GM18502 (cell line): ENCODE measurements at regions not wholly inside any gene's neighbourhood (a gene's known extent, or its start where the extent isn't known, plus 50 kb on each side); places are given as distances from the start of the nearest gene placed in this dataset.
A peak's percentile ranks its signal among the peaks of the same experiment; 100 is the strongest.

Source experiments
- ATAC-seq: cut with Tn5 transposase; IDR thresholded peaks from one replicate; pipeline ENCODE4 v1.9.1; 2021; ENCODE audit warnings: mild to moderate bottlenecking; ENCODE audit not compliant: unreplicated experiment, poor library complexity

GRCh38 chr5:158100373-158100888 is 241.5 kb upstream of the CLINT1 start:
- ATAC-seq, result no peak

DNA sequence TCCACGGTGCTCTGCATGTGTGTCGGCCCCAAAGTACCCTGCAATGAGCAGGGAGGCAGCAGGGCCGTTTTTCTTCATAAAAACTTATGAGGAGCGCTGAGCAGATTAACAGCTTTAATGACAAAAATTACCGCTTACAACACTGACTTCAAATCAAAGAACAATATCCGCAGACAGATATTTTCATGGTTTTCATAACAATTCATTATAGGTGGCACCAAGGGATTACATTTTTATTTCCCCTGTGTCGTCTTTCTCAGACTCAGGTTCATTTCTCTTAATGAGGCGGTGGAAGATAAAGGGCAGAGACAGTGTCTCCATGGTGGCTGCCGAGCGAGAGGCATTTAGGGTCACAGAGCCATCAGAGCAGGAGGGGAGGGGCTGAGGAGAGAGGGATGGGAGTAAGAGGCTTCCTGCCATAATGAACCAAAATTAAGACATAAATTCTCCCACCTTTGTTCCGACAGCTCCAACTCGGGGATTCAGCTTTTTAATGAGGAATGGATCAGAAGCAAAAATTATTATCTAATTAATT is 240.7 kb upstream of the CLINT1 start:
- ATAC-seq, result no peak

GRCh38 chr5:158096835-158097234 is 237.9 kb upstream of the CLINT1 start:
- ATAC-seq, result no peak

DNA sequence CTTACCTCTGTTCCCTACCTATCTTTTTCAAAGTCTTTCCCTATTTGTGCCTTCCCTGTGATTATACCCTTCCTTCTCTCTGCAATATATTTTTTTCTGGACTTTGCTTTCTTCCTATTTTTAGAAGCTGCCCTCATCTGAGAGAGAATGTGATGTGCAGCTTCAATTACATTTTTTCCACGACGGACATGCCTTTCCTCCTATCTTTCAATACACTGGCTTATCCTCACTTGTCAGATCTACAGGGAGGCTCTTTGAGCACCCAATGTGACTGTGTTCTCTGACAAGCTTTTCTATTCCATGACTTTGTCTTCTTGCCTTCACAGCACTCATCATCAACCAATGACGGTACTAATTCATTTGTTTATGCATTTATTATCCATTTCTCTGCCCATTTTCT is 227.9 kb upstream of the CLINT1 start:
- ATAC-seq, result no peak

- no peak for ATAC-seq
Measured at GRCh38 chr5:158084292-158084691, 225.3 kb upstream of the CLINT1 start.

DNA sequence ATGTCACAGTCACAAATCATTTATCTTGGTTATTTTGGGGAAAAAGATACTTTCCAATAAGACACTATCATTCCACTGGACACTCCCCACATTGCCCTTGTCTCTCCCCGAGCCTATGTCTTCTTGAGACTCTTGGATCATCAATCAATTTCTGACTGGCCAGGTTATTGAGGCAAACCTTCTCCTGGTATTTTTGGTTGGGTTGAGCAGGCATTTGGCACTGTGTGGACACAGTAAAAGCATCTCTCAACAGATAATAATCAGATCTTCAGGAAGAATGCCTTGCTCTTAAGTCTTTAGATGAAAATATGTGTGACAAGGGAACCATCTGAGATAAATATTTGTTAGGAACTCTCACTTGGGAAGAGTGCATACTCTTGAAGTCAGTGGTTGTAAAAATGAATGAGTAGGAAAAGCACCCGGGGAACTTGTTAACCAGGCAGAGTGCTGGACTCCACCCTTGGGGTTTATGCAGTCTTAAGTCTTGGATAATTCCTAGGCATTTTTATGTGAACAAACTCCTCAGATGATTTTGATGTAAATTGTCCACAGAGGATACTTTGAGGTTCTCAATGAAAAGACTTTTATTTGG is 223.8 kb upstream of the CLINT1 start:
- no peak for ATAC-seq

DNA sequence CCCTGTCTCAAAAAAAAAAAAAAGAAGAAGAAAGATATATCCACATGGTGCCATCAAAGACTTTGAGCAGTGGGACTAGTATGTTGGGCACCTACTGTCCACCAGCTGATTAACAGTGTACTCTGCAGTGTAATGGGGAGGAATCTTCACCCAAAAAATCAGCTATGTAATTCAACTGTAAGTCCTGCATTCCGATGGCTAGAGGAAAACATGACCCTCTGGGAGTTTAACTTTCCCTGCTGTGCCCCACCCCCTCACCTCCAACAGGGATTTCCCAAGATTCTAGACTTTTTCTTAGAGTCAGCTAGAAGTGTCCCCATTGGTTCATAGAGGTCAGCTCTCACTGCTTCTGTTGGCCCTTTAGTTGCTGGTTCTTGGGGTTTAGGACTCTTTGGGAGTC is 221.2 kb upstream of the CLINT1 start:
- ATAC-seq, result no peak

DNA sequence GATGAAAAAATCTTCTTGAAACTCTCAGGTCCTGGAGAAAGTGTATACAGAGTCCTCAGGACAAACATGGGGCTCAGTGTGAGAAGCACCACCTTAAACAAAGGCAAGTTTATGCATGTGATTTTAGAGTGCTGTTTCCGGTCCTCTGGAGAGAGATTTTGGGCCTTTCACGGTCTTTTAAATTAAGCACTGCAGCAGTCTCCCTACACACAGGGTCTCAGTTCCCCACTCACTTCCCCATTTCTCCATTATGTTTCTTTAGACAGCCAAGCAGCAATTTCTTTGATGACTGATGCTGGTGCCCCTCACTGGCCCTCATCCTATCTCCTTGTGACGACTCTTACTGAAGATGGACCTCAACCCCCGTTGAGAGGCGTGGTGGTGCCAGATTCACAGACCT is 220.2 kb upstream of the CLINT1 start:
- no peak for ATAC-seq

DNA sequence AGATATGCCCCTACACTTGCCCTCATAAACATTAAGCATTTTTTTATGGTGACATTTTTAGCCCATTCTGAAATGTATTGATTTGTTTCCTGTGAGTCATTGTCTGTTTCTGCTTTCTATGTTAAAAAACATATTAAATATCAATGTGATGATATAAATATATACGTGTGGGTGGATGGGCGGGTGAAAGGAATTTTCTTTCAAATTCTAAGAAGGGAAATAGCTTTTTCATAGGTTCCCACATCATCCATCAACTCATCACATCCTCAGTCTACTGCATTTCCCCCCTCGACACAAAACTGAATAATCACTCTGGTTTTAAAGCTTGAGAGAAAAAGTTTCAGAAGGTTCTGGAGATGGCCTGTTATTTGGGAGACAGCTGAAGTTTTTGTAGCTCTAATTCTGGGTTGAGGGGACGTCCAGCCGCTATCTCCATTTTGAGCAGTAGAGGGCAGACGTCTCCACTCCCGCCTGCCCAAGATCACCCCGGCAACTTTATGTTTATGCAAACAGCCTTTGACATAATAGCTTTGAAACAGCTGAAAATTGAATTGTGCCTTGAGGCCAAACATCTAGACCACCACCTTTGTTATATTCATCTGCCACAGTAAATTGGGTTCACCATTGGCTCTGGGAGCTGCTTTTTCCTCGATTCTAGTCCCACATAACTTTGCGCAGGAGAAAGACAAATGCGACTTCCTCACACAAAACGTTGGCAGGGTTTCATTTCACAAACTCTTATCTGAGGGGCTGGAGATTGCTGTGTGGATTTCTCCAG is 216.2 kb upstream of the CLINT1 start:
- ATAC-seq, result peak; percentile 65

DNA sequence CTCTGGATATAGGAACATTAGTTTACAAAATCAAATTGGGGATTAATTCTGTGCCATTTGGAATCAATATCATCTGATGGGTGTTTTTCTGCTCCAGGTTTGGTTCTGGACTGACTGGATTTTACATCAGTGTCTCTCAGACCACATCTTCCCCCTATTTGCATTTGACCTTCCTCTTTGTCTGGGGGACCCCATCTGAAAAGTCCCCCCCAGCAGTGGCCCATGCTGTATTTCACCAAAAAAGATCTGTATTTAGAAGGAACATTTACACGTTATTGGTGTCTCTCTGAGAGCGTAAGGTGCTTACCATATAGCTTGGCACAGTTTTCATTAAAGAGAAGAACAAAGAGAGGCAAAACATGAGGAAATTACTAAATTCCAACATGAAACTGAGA is 215.6 kb upstream of the CLINT1 start:
- no peak for ATAC-seq

GRCh38 chr5:158070859-158071258 is 211.9 kb upstream of the CLINT1 start:
- no peak for ATAC-seq

- no peak for ATAC-seq
Measured at GRCh38 chr5:158069838-158070237, 210.9 kb upstream of the CLINT1 start.

GRCh38 chr5:158068964-158069363 is 210.0 kb upstream of the CLINT1 start:
- ATAC-seq, result no peak

GRCh38 chr5:158066076-158066475 is 207.1 kb upstream of the CLINT1 start:
- no peak for ATAC-seq

DNA sequence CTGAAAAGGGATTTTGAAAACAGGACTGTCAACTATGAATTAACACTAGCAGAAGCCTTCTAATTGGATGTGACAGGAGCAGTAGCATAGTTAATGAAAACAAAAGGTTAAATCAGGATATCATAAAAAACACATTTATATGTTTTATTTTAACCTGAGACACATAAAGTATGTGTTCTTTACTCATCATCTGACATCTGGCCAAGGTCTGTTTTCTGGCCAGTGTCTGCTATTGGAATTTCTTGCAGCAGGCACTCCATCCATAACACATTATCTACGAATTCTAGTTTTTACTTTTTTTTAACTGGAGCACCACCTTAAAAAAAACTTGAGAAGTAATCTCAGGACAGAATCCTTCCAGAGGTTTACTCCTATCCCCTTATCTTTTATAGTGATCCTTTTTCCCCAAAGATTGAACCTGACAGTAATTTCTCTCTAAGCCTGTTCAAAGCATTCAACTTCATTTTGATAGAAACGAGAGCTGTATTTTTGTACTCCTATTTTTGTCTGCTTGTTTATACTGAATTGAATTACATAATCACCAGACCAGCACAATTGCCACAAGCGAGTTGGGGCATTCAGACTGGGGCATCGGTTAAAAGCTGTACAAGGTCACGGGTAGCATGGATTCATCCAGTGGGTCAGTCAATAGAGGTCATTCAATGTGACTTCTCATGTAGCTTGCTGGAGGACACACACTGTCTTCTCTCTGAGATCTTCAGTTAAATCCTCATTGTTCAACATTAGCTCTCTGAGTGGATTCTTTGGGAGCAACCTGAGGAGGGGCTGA is 205.6 kb upstream of the CLINT1 start:
- ATAC-seq, result no peak

DNA sequence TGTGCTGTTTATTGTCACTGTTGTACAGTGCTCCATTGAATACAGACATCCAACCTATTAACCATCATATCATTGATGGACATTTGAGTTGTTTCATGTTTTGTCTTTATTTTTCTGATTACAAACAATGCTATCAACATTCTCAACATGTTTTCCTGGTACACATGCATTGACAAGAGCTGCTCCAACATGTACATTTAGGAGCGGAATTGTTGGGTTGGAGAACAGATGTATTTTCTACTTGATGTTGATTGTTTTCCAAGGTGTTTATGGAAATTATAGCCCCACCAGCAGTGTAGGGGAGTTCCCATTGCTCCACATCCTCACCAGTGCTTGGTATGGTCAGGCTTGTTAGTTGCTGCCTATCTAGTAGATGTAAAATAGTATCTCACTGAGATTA is 204.1 kb upstream of the CLINT1 start:
- ATAC-seq, result no peak

GRCh38 chr5:158061451-158061850 is 202.5 kb upstream of the CLINT1 start:
- no peak for ATAC-seq

GRCh38 chr5:158060212-158060611 is 201.3 kb upstream of the CLINT1 start:
- no peak for ATAC-seq

DNA sequence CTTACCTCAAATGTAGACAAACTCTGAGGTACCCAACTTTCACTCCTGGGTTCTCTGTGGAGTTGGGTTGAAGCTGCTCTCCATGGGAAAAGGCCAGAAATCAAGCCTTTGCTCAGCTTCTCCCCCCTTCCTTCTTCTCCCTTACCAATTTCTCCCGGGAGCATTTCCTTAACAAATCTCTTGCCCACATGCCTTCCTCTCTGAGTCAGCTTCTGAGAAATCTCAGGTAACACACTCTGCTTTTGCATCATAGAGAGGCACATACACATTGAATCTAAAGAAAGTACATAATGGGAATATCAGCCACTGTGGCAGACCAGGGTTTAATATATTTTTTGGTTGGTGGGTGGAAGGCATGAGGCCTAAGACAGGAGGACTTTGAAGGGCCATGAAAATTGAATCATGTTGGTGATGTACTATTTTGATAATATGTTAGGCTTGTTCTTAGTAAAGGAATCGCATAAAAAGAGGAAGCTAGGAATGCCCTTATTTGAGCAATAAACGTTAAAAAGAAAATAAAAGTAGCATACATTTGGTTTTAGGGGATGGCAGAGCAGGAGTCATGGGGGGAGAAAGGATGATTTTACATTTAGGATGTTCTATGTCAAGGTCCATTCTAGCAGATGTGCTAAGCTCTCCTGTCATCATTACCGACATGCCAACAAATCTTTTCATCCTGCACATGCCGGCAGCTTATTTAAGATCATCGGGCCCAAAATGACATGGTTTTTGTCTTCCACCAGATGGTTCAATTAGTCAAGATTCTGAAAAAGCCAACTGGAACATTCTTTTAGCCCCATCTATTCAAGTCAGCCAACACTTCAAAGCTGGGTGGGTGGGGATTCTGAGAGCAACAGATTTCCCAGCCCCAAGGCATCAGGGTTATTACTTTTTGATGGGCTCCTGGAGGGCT is 199.5 kb upstream of the CLINT1 start:
- ATAC-seq, result no peak
